ENCODE measurements at regions not wholly inside any gene's neighbourhood (a gene's known extent, or its start where the extent isn't known, plus 50 kb on each side); places are given as distances from the start of the nearest gene placed in this dataset.

DNA sequence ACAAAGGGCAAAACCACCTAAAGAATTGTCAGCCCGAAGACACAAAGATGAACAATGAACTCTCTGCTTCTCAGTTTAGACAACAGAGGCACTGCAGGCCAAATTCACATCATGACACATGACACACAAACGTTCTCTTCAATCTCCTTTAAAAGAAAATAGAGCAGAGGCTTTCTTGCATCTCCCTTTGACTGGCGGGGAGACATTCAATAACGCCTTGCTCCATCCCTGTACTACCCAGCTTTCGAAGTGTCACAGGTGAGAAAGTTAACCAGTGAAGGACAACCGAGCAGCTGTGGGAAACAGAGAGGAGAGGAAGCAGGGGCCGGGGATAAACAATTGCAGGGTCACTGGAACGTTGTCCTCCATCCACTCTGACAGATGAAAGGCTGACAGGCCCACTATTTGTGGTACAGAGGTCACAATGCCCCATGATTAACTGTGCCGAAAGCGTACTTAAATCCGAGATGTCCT is 130.8 kb downstream of the PHLDA1 start:
- no peak overlapping the region for H3K4me3 ChIP-seq (ENCODE audit: low read depth, low read length)
- DNase-seq (ENCODE audit: low read depth), result no peak
- TF ChIP-seq, protein P1, sequence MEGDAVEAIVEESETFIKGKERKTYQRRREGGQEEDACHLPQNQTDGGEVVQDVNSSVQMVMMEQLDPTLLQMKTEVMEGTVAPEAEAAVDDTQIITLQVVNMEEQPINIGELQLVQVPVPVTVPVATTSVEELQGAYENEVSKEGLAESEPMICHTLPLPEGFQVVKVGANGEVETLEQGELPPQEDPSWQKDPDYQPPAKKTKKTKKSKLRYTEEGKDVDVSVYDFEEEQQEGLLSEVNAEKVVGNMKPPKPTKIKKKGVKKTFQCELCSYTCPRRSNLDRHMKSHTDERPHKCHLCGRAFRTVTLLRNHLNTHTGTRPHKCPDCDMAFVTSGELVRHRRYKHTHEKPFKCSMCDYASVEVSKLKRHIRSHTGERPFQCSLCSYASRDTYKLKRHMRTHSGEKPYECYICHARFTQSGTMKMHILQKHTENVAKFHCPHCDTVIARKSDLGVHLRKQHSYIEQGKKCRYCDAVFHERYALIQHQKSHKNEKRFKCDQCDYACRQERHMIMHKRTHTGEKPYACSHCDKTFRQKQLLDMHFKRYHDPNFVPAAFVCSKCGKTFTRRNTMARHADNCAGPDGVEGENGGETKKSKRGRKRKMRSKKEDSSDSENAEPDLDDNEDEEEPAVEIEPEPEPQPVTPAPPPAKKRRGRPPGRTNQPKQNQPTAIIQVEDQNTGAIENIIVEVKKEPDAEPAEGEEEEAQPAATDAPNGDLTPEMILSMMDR (conservative IDR thresholded peaks at IDR 0.05; ENCODE audit: low read depth, low read length), result no peak

DNA sequence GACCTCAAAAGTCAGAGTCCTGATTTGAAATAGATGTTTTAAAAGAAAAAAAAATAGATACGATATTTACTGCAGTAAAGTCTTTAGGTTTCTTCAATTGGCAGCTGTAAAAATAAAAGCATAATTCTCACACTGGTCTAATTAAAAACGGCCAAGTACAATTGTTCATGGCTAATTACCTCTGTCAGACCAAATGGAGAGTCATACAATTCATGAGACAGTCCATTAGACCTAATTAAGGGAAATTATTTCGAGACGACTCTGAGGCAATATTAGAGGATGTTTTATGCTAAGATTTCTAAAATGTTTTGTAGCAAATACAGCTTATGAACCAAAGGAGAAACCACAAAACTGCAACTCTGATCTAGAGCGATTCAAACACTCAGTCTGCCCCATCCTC is 131.3 kb downstream of the PHLDA1 start:
- DNase-seq (ENCODE audit: low read depth), result no peak
- no peak overlapping the region for H3K4me3 ChIP-seq (ENCODE audit: low read depth, low read length)
- TF ChIP-seq, protein P1 (conservative IDR thresholded peaks at IDR 0.05; ENCODE audit: low read depth, low read length), result no peak

GRCh38 chr12:75894965-75895754 is 136.4 kb downstream of the PHLDA1 start:
- DNase-seq (ENCODE audit: low read depth), result no peak
- TF ChIP-seq, protein P1 (conservative IDR thresholded peaks at IDR 0.05; ENCODE audit: low read depth, low read length), result no peak
- no peak overlapping the region for H3K4me3 ChIP-seq (ENCODE audit: low read depth, low read length)

DNA sequence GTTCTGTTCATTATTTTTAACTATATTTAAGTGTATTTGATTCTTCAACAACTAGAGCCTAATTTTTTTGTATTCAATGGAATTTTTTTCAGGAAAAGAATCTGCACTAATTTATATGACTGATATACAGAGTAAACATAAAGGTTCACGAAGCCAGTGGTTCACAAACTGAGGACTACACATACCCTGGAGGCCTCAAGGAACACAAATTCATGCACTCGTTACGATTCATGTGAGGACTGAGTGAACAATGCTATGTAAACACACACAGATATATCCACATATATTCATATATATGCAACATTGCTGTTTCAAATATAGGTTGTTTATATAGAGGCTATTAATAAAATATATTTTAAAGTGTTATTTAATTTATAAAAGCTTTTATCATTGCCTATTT is 137.8 kb downstream of the PHLDA1 start:
- DNase-seq (ENCODE audit: low read depth), result no peak
- TF ChIP-seq, protein P1 (conservative IDR thresholded peaks at IDR 0.05; ENCODE audit: low read depth, low read length), result no peak
- H3K4me3 ChIP-seq (ENCODE audit: low read depth, low read length), result no peak overlapping the region

DNA sequence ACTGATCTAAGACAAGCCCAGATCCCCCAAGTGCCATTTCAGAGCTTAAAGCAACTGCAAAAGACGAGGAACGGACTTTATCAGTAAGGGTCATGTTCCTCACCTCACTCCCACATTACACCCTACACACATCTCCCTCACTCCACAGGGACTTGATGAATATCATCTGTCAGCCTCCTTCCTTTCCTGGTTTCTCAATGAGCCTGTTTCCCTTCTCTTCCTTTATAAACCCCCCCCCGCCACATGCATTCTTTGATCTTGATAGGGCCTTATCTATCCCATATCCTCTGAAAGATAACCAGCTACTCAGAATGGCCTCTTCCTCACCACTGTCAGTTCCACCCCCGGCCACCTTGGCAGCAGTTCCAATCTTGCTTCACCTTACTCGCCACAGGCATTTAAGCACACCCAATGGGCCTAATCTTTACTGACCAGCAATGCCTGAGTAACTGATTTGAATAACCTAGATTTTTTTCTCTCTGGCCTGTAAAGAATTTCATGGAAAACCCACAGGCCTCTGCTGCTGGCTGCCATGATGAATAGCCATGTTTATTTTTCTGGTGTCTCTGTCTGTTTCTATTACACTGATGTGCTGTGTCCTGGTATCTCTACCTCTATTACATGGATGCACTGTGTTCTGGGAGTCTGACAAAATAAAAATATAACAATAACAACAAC is 138.7 kb downstream of the PHLDA1 start:
- TF ChIP-seq, protein P1 (conservative IDR thresholded peaks at IDR 0.05; ENCODE audit: low read depth, low read length), result no peak
- H3K4me3 ChIP-seq (ENCODE audit: low read depth, low read length), result no peak overlapping the region
- DNase-seq (ENCODE audit: low read depth), result no peak

- DNase-seq (ENCODE audit: low read depth), result no peak
- TF ChIP-seq, protein P1 (conservative IDR thresholded peaks at IDR 0.05; ENCODE audit: low read depth, low read length), result no peak
- H3K4me3 ChIP-seq (ENCODE audit: low read depth, low read length), result no peak overlapping the region
Measured at GRCh38 chr12:75891072-75891471, 140.5 kb downstream of the PHLDA1 start.
